GM18861 (cell line): ENCODE measurements at regions not wholly inside any gene's neighbourhood (a gene's known extent, or its start where the extent isn't known, plus 50 kb on each side); places are given as distances from the start of the nearest gene placed in this dataset.

Experiments used
- ATAC-seq: cut with Tn5 transposase; IDR thresholded peaks from one replicate; pipeline ENCODE4 v1.9.1; 2021; ENCODE audit not compliant: unreplicated experiment

GRCh38 chr13:79799059-79799867 lies 318.3 kb downstream of the NDFIP2 start:
- no peak for ATAC-seq

- ATAC-seq, result no peak
Measured at GRCh38 chr13:79796136-79796535, 315.2 kb downstream of the NDFIP2 start.

- ATAC-seq, result no peak
Measured at GRCh38 chr13:79794931-79795330, 314.0 kb downstream of the NDFIP2 start.

GRCh38 chr13:79792716-79793115 lies 311.8 kb downstream of the NDFIP2 start:
- no peak for ATAC-seq

GRCh38 chr13:79791471-79792042 lies 310.6 kb downstream of the NDFIP2 start:
- no peak for ATAC-seq

- ATAC-seq, result no peak
Measured at GRCh38 chr13:79786176-79786575, 305.2 kb downstream of the NDFIP2 start.

- ATAC-seq, result no peak
Measured at GRCh38 chr13:79782541-79783205, 301.7 kb downstream of the NDFIP2 start.

GRCh38 chr13:79781829-79782540 lies 301.0 kb downstream of the NDFIP2 start:
- ATAC-seq, result no peak

- no peak for ATAC-seq
Measured at GRCh38 chr13:79780240-79780639, 299.3 kb downstream of the NDFIP2 start.

GRCh38 chr13:79779761-79780160 lies 298.8 kb downstream of the NDFIP2 start:
- ATAC-seq, result no peak

- no peak for ATAC-seq
Measured at GRCh38 chr13:79778741-79779460, 297.9 kb downstream of the NDFIP2 start.

GRCh38 chr13:79777504-79777903 lies 296.5 kb downstream of the NDFIP2 start:
- no peak for ATAC-seq

- no peak for ATAC-seq
Measured at GRCh38 chr13:79776531-79777295, 295.8 kb downstream of the NDFIP2 start.

- no peak for ATAC-seq
Measured at GRCh38 chr13:79775830-79776229, 294.9 kb downstream of the NDFIP2 start.

GRCh38 chr13:79772811-79773210 lies 291.9 kb downstream of the NDFIP2 start:
- no peak for ATAC-seq

GRCh38 chr13:79771493-79771892 lies 290.5 kb downstream of the NDFIP2 start:
- no peak for ATAC-seq

GRCh38 chr13:79770056-79770455 lies 289.1 kb downstream of the NDFIP2 start:
- no peak for ATAC-seq

GRCh38 chr13:79767126-79767525 lies 286.2 kb downstream of the NDFIP2 start:
- no peak for ATAC-seq

- ATAC-seq, result no peak
Measured at GRCh38 chr13:79765331-79765730, 284.4 kb downstream of the NDFIP2 start.

GRCh38 chr13:79749984-79750551 lies 269.1 kb downstream of the NDFIP2 start:
- no peak for ATAC-seq
